ENCODE measurements at regions not wholly inside any gene's neighbourhood (a gene's known extent, or its start where the extent isn't known, plus 50 kb on each side); places are given as distances from the start of the nearest gene placed in this dataset.

DNA sequence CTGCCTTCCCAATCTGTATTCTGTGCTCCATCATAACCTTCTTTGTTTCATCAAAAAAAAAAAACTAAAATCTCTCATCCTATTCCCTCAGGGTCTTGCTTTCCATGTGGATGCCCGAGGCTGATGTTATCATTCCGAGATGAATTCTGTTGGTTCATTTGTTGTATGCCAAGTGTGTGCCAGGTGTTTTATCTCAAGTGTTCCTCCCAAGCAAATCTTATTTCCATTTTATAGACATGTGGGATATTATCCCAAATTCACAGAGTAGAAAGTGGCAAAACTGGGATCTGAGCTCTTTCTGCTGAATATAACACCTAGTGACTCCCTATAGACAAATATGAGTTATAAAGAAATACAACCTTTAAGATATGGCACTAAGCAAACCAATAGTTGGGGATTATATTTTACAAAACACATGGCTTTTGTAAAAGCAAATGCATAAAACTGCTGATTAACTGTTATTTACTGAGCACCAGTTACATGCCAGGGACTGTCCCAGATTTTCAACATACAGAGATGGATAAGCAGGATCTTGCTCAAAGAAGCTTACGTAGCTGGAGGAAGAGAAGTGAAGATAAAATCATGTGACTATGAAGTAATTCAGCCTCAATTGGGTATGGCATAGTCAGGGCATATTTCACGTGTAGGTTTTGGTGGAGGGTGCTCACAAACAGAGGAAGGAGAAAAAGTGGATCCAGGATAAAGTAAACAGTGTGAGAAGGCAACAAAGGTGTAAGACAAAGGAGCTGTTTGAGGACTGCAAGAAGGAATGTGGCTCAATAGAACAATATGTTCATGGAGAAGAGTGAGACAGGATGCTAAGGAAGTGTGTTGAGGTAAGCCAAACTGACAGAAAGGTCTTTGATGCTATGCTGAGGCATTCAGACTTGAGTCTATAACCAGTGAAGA, 143.3 kb upstream of the ADAMTSL1 start (continued):
- no peak for TF ChIP-seq STAT3 (IDR thresholded peaks at IDR 0.05; ENCODE audit: low read depth, low read length)
- TF ChIP-seq IRF3 (IDR thresholded peaks at IDR 0.05), result no peak
- no peak for TF ChIP-seq ZNF274 (IDR thresholded peaks at IDR 0.05; ENCODE audit: insufficient read depth, insufficient read length)
- TF ChIP-seq MEF2A (IDR thresholded peaks at IDR 0.05; ENCODE audit: insufficient read depth, low read depth, low read length), result no peak

- POLR2A ChIA-PET, result no interaction called here
Observed at GRCh38 chr9:18331310-18331684, 142.7 kb upstream of the ADAMTSL1 start.

More at GRCh38 chr9:18331310-18331684, 142.7 kb upstream of the ADAMTSL1 start:
- Histone ChIP-seq H3K4me2 (ENCODE audit: control insufficient read depth, insufficient read depth) (no peak overlapping the region), H3K9me3 (replicated peaks; ENCODE audit: control insufficient read depth, insufficient read depth, low read length) (no peaks in the 10 kb centered on the region), H3K4me3 (no peak overlapping the region), H4K20me1 (ENCODE audit: control insufficient read depth, insufficient read depth) (no peaks in the 10 kb centered on the region), H3K27me3 (replicated peaks in 1 of 2; ENCODE audit: control insufficient read depth in 2 of 2, insufficient read depth in 2 of 2, low read length in 1 of 2) (no peaks in the 10 kb centered on the region), H3K79me2 (ENCODE audit: control insufficient read depth, insufficient read depth, low read length) (no peaks in the 10 kb centered on the region), H3K27ac (ENCODE audit: control insufficient read depth, insufficient read depth) (no peak overlapping the region), H3K36me3 (ENCODE audit: control insufficient read depth in 2 of 2, insufficient read depth in 2 of 2, low read length in 1 of 2) (no peaks in the 10 kb centered on the region), H3K4me1 (ENCODE audit: control insufficient read depth, insufficient read depth, low read length) (no peaks in the 10 kb centered on the region), H3K9ac (ENCODE audit: control insufficient read depth, insufficient read depth, low read length) (no peak overlapping the region), H2AFZ (ENCODE audit: control insufficient read depth, low read depth, low read length) (no peak overlapping the region)
- ChIA-PET CTCF (interaction anchor here (1.0 to 1.4 kb wide), 2 partner anchors 8 to 111 kb away, joined by 3 to 4 read pairs; no protein-coding TSS in a partner anchor), RAD21 (ENCODE audit: unreplicated experiment) (interaction anchor here (0.9 kb wide), 1 partner anchor 76 kb away, joined by 3 read pairs; no protein-coding TSS in a partner anchor), SMC1A (ENCODE audit: uncharacterized antibody, unreplicated experiment) (no interaction called here)
- in situ Hi-C loops (cut with MboI) (no loop called here), intact Hi-C loops (cut with micrococcal nuclease; ENCODE audit: unreplicated experiment) (no loop called here)
- FAIRE-seq (no peak), ATAC-seq (no peak), DNase-seq (ENCODE audit: low read depth, low spot score) (no peak)
- TF ChIP-seq HDAC2 (IDR thresholded peaks at IDR 0.05) (no peak), TCF3 (IDR thresholded peaks at IDR 0.05; ENCODE audit: borderline replicate concordance, insufficient read depth, low read depth, low read length) (no peak), MXI1 (IDR thresholded peaks at IDR 0.05; ENCODE audit: low read depth, low read length) (no peak), PRDM15 (CRISPR knock-in tag; IDR thresholded peaks at IDR 0.05) (no peak)
- BruUV-seq (replicated peaks), result no TSS peak
